Endothelial cell of umbilical vein (primary cell): ENCODE measurements at regions not wholly inside any gene's neighbourhood (a gene's known extent, or its start where the extent isn't known, plus 50 kb on each side); places are given as distances from the start of the nearest gene placed in this dataset.

ENCODE experiments used
- BruUV-seq: library from RNA; stranded (reverse); fragments of 400-500 nt; replicated peaks from 2 replicates; lab custom pipeline; 2021; lab: Mats Ljungman, UMichigan
- CTCF ChIA-PET: fragments of 300-600, 350-600 bp; sonication (Branson Sonifier 250); formaldehyde crosslinking; loops from one replicate; lab custom pipeline; 2021; ENCODE audit warnings: antibody characterized with exemption, inconsistent platforms; lab: Charles Lee
- POLR2A ChIA-PET: fragments of 300-600, 350-600 bp; sonication (Branson Sonifier 250); formaldehyde crosslinking; loops from one replicate; lab custom pipeline; 2021; ENCODE audit warnings: antibody characterized with exemption, inconsistent platforms; lab: Charles Lee
- DNase-seq: peaks from one replicate; pipeline ENCODE4 v3.0.0-alpha.2; 2011; ENCODE audit warnings: low read depth, low spot score
- FAIRE-seq: peaks from 2 replicates; lab custom pipeline; 2011; peaks lifted over from hg19 to GRCh38; lab: Jason Lieb, UNC
- H2AFZ ChIP-seq: 2 replicates; pipeline ENCODE4 v1.6.0; 2012; ENCODE audit warnings: low read depth, low read length, control low read depth, inconsistent platforms
- H3K27ac ChIP-seq: 2 replicates; pipeline ENCODE4 v1.5.1; 2011; ENCODE audit warnings: low read depth, mild to moderate bottlenecking, control low read depth, low read length, moderate library complexity; ENCODE audit not compliant: insufficient read depth
- H3K27me3 ChIP-seq, 2 experiments: 2 replicates each; pipeline versions ENCODE4 v1.6.0 to v1.6.1; 2011; ENCODE audit warnings: low read length in 2 of 2, mixed read lengths in 1 of 2; ENCODE audit not compliant: control insufficient read depth in 2 of 2, insufficient read depth in 2 of 2
- H3K36me3 ChIP-seq, 2 experiments: 2 replicates in 1 of 2; 3 replicates in 1 of 2; pipeline ENCODE4 v1.5.1; 2011; ENCODE audit warnings: low read length in 2 of 2, mild to moderate bottlenecking in 1 of 2, moderate library complexity in 1 of 2; ENCODE audit not compliant: control insufficient read depth in 2 of 2, insufficient read depth in 2 of 2; ENCODE audit errors: extremely low read depth in 1 of 2
- H3K4me1 ChIP-seq: 3 replicates; pipeline ENCODE4 v1.5.1; 2011; ENCODE audit warnings: mild to moderate bottlenecking, low read length; ENCODE audit not compliant: control insufficient read depth, insufficient read depth; ENCODE audit errors: extremely low read depth
- H3K4me2 ChIP-seq: 2 replicates; pipeline ENCODE4 v1.6.1; 2011; ENCODE audit warnings: low read length, control low read depth, mixed read lengths; ENCODE audit not compliant: insufficient read depth
- H3K4me3 ChIP-seq, 3 experiments: fragments of 200-600 bp in 1 of 3; sonication (generic), shearing (Covaris generic) in 1 of 3; replicated peaks in 1 of 3; 2 replicates each; pipeline ENCODE4 v1.5.1; 2011 to 2016; ENCODE audit warnings: control low read depth in 3 of 3, low read length in 3 of 3, mild to moderate bottlenecking in 2 of 3, inconsistent platforms in 1 of 3, low read depth in 1 of 3, moderate library complexity in 1 of 3; ENCODE audit not compliant: insufficient read depth in 1 of 3
- H3K79me2 ChIP-seq: 2 replicates; pipeline ENCODE4 v1.6.0; 2012; ENCODE audit warnings: low read length, inconsistent platforms; ENCODE audit not compliant: control insufficient read depth, insufficient read depth
- H3K9ac ChIP-seq: replicated peaks from 2 replicates; pipeline ENCODE3; 2011; ENCODE audit warnings: low read length, control low read depth; ENCODE audit not compliant: insufficient read depth; ENCODE audit errors: extremely low read depth
- H3K9me1 ChIP-seq: replicated peaks from 3 replicates; pipeline ENCODE4 v1.6.0; 2011; ENCODE audit warnings: mild to moderate bottlenecking, low read length; ENCODE audit not compliant: control insufficient read depth, insufficient read depth; ENCODE audit errors: extremely low read depth
- H3K9me3 ChIP-seq: replicated peaks from 2 replicates; pipeline ENCODE4 v1.5.1; 2012; ENCODE audit warnings: low read length, inconsistent platforms; ENCODE audit not compliant: control insufficient read depth, insufficient read depth
- H4K20me1 ChIP-seq: replicated peaks from 2 replicates; pipeline ENCODE3; 2011; ENCODE audit warnings: mild to moderate bottlenecking, low read length; ENCODE audit not compliant: control insufficient read depth, insufficient read depth; ENCODE audit errors: extremely low read depth
- EZH2 ChIP-seq: IDR thresholded peaks from 2 replicates; pipeline ENCODE4 v1.6.1; 2012; ENCODE audit warnings: borderline replicate concordance, low read depth, mild to moderate bottlenecking, moderate library complexity, low read length, inconsistent platforms; ENCODE audit not compliant: severe bottlenecking
- FOS ChIP-seq: IDR thresholded peaks from 2 replicates; pipeline ENCODE4 v1.6.1; 2011; ENCODE audit warnings: mild to moderate bottlenecking, low read length, moderate library complexity, borderline replicate concordance; ENCODE audit not compliant: insufficient read depth
- GATA2 ChIP-seq: IDR thresholded peaks from 2 replicates; pipeline ENCODE4 v1.7.0; 2011; ENCODE audit warnings: low read depth, mild to moderate bottlenecking, moderate library complexity, mixed read lengths, low read length; ENCODE audit not compliant: insufficient read length, insufficient read depth
- JUN ChIP-seq: IDR thresholded peaks from 2 replicates; pipeline ENCODE4 v1.6.1; 2011; ENCODE audit warnings: borderline replicate concordance, low read depth; ENCODE audit not compliant: insufficient read length, insufficient read depth
- MYC ChIP-seq: IDR thresholded peaks from one replicate; pipeline ENCODE4 v1.6.1; 2011; ENCODE audit warnings: mild to moderate bottlenecking, low read depth, low read length
- POLR2A ChIP-seq: IDR thresholded peaks from 2 replicates; pipeline ENCODE4 v1.6.1; 2012; ENCODE audit warnings: low read depth, mild to moderate bottlenecking, control low read depth, low read length
- POLR2AphosphoS5 ChIP-seq: IDR thresholded peaks from 2 replicates; pipeline ENCODE4 v1.6.1; 2012; ENCODE audit warnings: low read depth, mild to moderate bottlenecking, control low read depth, low read length, moderate library complexity; ENCODE audit not compliant: insufficient read depth
- dilution Hi-C: fragments of 300-500 bp; cut with MboI; formaldehyde crosslinking; loops from one replicate; pipeline ENCODE4 v1.15.0; 2019; ENCODE audit warnings: low sequenced_read_pairs; ENCODE audit not compliant: extremely low pct_ligation_motif_present
- intact Hi-C: fragments of 100-400 bp; cut with micrococcal nuclease; formaldehyde crosslinking; loops from one replicate; pipeline ENCODE4 v1.10.0; 2022
- TF ChIP-seq, protein P1 (sequence below), 2 donors: IDR thresholded peaks; 1 replicate in 1 of 2; 2 replicates in 1 of 2; pipeline ENCODE4 v1.5.1; 2011; ENCODE audit warnings: low read length in 2 of 2, mild to moderate bottlenecking in 2 of 2, moderate library complexity in 2 of 2, control low read depth in 1 of 2, inconsistent platforms in 1 of 2, low read depth in 1 of 2; ENCODE audit not compliant: insufficient read depth in 1 of 2; ENCODE audit errors: extremely low read depth in 1 of 2
- TF ChIP-seq, protein P2 (sequence below): IDR thresholded peaks from 2 replicates; pipeline ENCODE4 v1.6.1; 2011; ENCODE audit not compliant: insufficient read depth, insufficient read length

DNA sequence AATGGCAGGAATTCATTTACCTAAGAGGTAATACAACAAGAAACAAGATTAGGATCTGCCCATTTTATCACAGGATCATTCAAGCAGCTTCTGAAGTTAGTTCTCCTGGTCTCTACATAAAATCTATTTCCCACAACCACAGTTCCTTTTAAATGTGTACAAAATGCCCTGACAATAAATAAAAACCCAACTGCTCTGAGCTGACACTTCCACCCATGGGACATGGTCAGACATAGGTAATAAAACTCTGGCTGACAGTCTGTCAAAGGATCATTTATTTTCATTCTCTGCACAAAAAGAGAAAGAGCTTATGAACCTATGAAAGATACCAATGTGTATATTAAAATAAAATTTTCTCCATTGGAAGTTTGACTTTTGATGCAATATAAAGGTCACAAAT lies 145.4 kb upstream of the PALMD start:
- intact Hi-C loops, result no loop called here
- CTCF ChIA-PET, result interaction anchor here (1.7 to 2.2 kb wide), 2 partner anchors 19 to 26 kb away, joined by 8 read pairs; no protein-coding TSS in a partner anchor
- dilution Hi-C loops, result no loop called here
- no peaks in the 10 kb centered on the region for H4K20me1 ChIP-seq
- H3K4me3 ChIP-seq, result no peak overlapping the region
- H2AFZ ChIP-seq, result no peak overlapping the region
- H3K9me1 ChIP-seq, result no peaks in the 10 kb centered on the region
- no peak for TF ChIP-seq POLR2AphosphoS5
- TF ChIP-seq, protein P1, sequence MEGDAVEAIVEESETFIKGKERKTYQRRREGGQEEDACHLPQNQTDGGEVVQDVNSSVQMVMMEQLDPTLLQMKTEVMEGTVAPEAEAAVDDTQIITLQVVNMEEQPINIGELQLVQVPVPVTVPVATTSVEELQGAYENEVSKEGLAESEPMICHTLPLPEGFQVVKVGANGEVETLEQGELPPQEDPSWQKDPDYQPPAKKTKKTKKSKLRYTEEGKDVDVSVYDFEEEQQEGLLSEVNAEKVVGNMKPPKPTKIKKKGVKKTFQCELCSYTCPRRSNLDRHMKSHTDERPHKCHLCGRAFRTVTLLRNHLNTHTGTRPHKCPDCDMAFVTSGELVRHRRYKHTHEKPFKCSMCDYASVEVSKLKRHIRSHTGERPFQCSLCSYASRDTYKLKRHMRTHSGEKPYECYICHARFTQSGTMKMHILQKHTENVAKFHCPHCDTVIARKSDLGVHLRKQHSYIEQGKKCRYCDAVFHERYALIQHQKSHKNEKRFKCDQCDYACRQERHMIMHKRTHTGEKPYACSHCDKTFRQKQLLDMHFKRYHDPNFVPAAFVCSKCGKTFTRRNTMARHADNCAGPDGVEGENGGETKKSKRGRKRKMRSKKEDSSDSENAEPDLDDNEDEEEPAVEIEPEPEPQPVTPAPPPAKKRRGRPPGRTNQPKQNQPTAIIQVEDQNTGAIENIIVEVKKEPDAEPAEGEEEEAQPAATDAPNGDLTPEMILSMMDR (IDR thresholded peaks at IDR 0.05; ENCODE audit: extremely low read depth in 1 of 2, insufficient read depth in 1 of 2, low read depth in 1 of 2, low read length in 2 of 2), result no peak
- no peaks in the 10 kb centered on the region for H3K36me3 ChIP-seq
- no peak overlapping the region for H3K4me2 ChIP-seq
- POLR2A ChIA-PET, result no interaction called here
- H3K4me1 ChIP-seq, result no peaks in the 10 kb centered on the region
- BruUV-seq, result no TSS peak
- H3K79me2 ChIP-seq, result no peaks in the 10 kb centered on the region
- H3K9me3 ChIP-seq, result no peaks in the 10 kb centered on the region
- no peak overlapping the region for H3K27ac ChIP-seq
- FAIRE-seq, result no peak
- H3K27me3 ChIP-seq, result no peaks in the 10 kb centered on the region
- DNase-seq, result no peak
- no peak overlapping the region for H3K9ac ChIP-seq

DNA sequence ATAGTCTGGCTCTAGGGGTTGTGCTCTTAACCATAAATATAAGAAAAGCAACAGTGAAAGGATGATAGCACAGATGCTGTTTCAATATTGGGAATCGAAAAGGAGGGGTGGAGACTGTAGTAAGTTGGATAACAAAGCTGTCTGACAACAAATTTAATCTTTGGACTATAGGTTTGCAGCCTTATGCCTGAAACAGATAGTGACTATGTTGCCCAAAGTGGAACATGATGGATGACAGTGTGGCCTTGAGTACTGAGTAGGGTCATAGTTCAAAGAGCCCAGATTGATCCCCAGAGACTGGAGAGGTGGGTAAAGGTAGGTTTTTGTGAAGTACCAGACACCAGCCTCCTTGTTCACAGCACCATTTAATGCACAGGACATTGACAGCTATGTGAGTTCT lies 144.0 kb upstream of the PALMD start:
- POLR2A ChIA-PET, result no interaction called here
- dilution Hi-C loops, result no loop called here
- H2AFZ ChIP-seq, result no peak overlapping the region
- no peaks in the 10 kb centered on the region for H3K4me1 ChIP-seq
- no peak overlapping the region for H3K4me2 ChIP-seq
- H3K27me3 ChIP-seq, result no peaks in the 10 kb centered on the region
- BruUV-seq, result no TSS peak
- CTCF ChIA-PET, result interaction anchor here (0.8 to 1.3 kb wide), 2 partner anchors 20 to 24 kb away, joined by 3 read pairs; no protein-coding TSS in a partner anchor
- H3K27ac ChIP-seq, result no peak overlapping the region
- no peaks in the 10 kb centered on the region for H4K20me1 ChIP-seq
- TF ChIP-seq GATA2 (no peak), POLR2AphosphoS5 (no peak), FOS (no peak), MYC (no peak), JUN (no peak), POLR2A (no peak), EZH2 (no peak)
- TF ChIP-seq, protein P1 (IDR thresholded peaks at IDR 0.05; ENCODE audit: extremely low read depth in 1 of 2, insufficient read depth in 1 of 2, low read depth in 1 of 2, low read length in 2 of 2), result no peak
- TF ChIP-seq, protein P2, sequence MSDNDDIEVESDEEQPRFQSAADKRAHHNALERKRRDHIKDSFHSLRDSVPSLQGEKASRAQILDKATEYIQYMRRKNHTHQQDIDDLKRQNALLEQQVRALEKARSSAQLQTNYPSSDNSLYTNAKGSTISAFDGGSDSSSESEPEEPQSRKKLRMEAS, result no peak
- FAIRE-seq, result no peak
- intact Hi-C loops, result no loop called here
- no peak overlapping the region for H3K4me3 ChIP-seq
- no peak overlapping the region for H3K9ac ChIP-seq
- H3K79me2 ChIP-seq, result no peaks in the 10 kb centered on the region
- H3K36me3 ChIP-seq, result no peaks in the 10 kb centered on the region
- no peaks in the 10 kb centered on the region for H3K9me3 ChIP-seq
- H3K9me1 ChIP-seq, result no peaks in the 10 kb centered on the region
- DNase-seq, result no peak
